HEK293 (cell line): ENCODE measurements at regions not wholly inside any gene's neighbourhood (a gene's known extent, or its start where the extent isn't known, plus 50 kb on each side); places are given as distances from the start of the nearest gene placed in this dataset.

Experiments
- CTCF ChIA-PET: fragments of 350-600 bp; formaldehyde crosslinking; extraction: SDS; loops from one replicate; lab custom pipeline; 2021; ENCODE audit warnings: antibody characterized with exemption; lab: Yijun Ruan, JAX
- POLR2A ChIA-PET: fragments of 300-600 bp; formaldehyde crosslinking; extraction: SDS; loops from one replicate; lab custom pipeline; 2020; ENCODE audit warnings: antibody characterized with exemption, inconsistent platforms; lab: Yijun Ruan, JAX
- H3K27ac ChIP-seq: fragments of 200-500 bp; sonication (Bioruptor generic); 2 replicates; pipeline ENCODE4 v1.5.1; 2014; ENCODE audit warnings: low read depth, low read length, control low read depth, inconsistent platforms; ENCODE audit errors: extremely low read depth
- H3K36me3 ChIP-seq, 2 experiments: fragments of 200-500 bp in 1 of 2; sonication (Bioruptor generic) in 1 of 2; 1 replicate in 1 of 2; 2 replicates in 1 of 2; pipeline ENCODE4 v1.5.1; 2014 to 2017; ENCODE audit warnings: inconsistent platforms in 2 of 2, low read length in 2 of 2; ENCODE audit not compliant: control insufficient read depth in 2 of 2, insufficient read depth in 1 of 2
- H3K4me1 ChIP-seq: fragments of 200-500 bp; sonication (Bioruptor generic); 2 replicates; pipeline ENCODE4 v1.5.1; 2014; ENCODE audit warnings: mild to moderate bottlenecking, low read length, inconsistent platforms; ENCODE audit not compliant: control insufficient read depth, insufficient read depth
- H3K4me3 ChIP-seq: 2 replicates; pipeline ENCODE4 v1.5.1; 2011; ENCODE audit warnings: low read depth, mild to moderate bottlenecking, control low read depth, low read length, moderate library complexity
- H3K9me3 ChIP-seq: fragments of 200-500 bp; sonication (Bioruptor generic); 2 replicates; pipeline ENCODE4 v1.5.1; 2014; ENCODE audit warnings: low read depth, low read length, inconsistent platforms; ENCODE audit not compliant: control insufficient read depth, insufficient read depth
- GLIS2 ChIP-seq: fragments of 450-650 bp; formaldehyde crosslinking; IDR thresholded peaks from 2 replicates; pipeline ENCODE4 v1.5.1; 2016; ENCODE audit warnings: missing biosample characterization, missing genetic modification characterization
- PRDM2 ChIP-seq: fragments of 450-650 bp; formaldehyde crosslinking; IDR thresholded peaks from 2 replicates; pipeline ENCODE4 v1.5.1; 2016; ENCODE audit warnings: missing biosample characterization, missing genetic modification characterization, borderline replicate concordance
- ZBTB7A ChIP-seq: fragments of 450-650 bp; formaldehyde crosslinking; IDR thresholded peaks from 2 replicates; pipeline ENCODE4 v1.5.1; 2016; ENCODE audit warnings: low read depth, missing biosample characterization, missing genetic modification characterization
- ZNF112 ChIP-seq: fragments of 450-650 bp; formaldehyde crosslinking; IDR thresholded peaks from 2 replicates; pipeline ENCODE4 v1.5.0; 2017; ENCODE audit warnings: missing biosample characterization, missing genetic modification characterization
- ZNF248 ChIP-seq: fragments of 450-650 bp; formaldehyde crosslinking; IDR thresholded peaks from 2 replicates; pipeline ENCODE4 v1.5.1; 2017; ENCODE audit warnings: missing biosample characterization, missing genetic modification characterization
- ZNF280C ChIP-seq: fragments of 450-650 bp; formaldehyde crosslinking; IDR thresholded peaks from 2 replicates; pipeline ENCODE4 v1.5.1; 2016; ENCODE audit warnings: missing biosample characterization, missing genetic modification characterization
- ZNF449 ChIP-seq: fragments of 450-650 bp; formaldehyde crosslinking; IDR thresholded peaks from 2 replicates; pipeline ENCODE4 v1.5.1; 2017; ENCODE audit warnings: missing biosample characterization, mild to moderate bottlenecking, missing genetic modification characterization, moderate library complexity
- ZNF580 ChIP-seq: fragments of 450-650 bp; formaldehyde crosslinking; IDR thresholded peaks from 2 replicates; pipeline ENCODE4 v1.5.1; 2016; ENCODE audit warnings: missing biosample characterization, missing genetic modification characterization

GRCh38 chr20:10777710-10778109 lies 103.9 kb upstream of the JAG1 start:
- CTCF ChIA-PET: no interaction called here
- POLR2A ChIA-PET: no interaction called here
- H3K9me3 ChIP-seq: no peaks in the 10 kb centered on the region

More at GRCh38 chr20:10777710-10778109, 103.9 kb upstream of the JAG1 start:
- H3K27ac ChIP-seq: no peak overlapping the region
- no peaks in the 10 kb centered on the region for H3K36me3 ChIP-seq
- no peaks in the 10 kb centered on the region for H3K4me1 ChIP-seq
- H3K4me3 ChIP-seq: no peak overlapping the region
- TF ChIP-seq ZNF280C: no peak
- TF ChIP-seq ZBTB7A (tag by site-specific recombination): no peak
- TF ChIP-seq ZNF449 (tag by site-specific recombination): no peak
- no peak for TF ChIP-seq PRDM2 (tag by site-specific recombination)
- TF ChIP-seq GLIS2 (tag by site-specific recombination): no peak
- TF ChIP-seq ZNF580 (tag by site-specific recombination): no peak
- no peak for TF ChIP-seq ZNF248 (tag by site-specific recombination)
- no peak for TF ChIP-seq ZNF112
